CD4-positive, alpha-beta memory T cell (primary cell): ENCODE measurements at regions not wholly inside any gene's neighbourhood (a gene's known extent, or its start where the extent isn't known, plus 50 kb on each side); places are given as distances from the start of the nearest gene placed in this dataset.

ENCODE experiments used
- CTCF ChIA-PET: fragments of 350-600 bp; sonication (Branson Sonifier 250); formaldehyde crosslinking; loops from one replicate; lab custom pipeline; 2021; ENCODE audit warnings: inconsistent platforms; ENCODE audit not compliant: partially characterized antibody; lab: Charles Lee
- POLR2A ChIA-PET: fragments of 350-600 bp; sonication (Branson Sonifier 250); formaldehyde crosslinking; loops from one replicate; lab custom pipeline; 2021; ENCODE audit not compliant: partially characterized antibody; lab: Charles Lee
- DNase-seq, 5 donors: peaks; one replicate each; pipeline versions ENCODE4 v3.0.0 to v3.0.0-alpha.2; 2020 to 2022; ENCODE audit warnings: mixed read lengths in 1 of 5
- H3K27ac ChIP-seq: one replicate; pipeline ENCODE4 v1.7.0; 2013; ENCODE audit warnings: low read depth, low read length
- H3K27me3 ChIP-seq: 2 replicates; pipeline ENCODE4 v1.7.0; 2013; ENCODE audit warnings: mild to moderate bottlenecking, low read length, moderate library complexity; ENCODE audit not compliant: insufficient read depth
- H3K36me3 ChIP-seq: 2 replicates; pipeline ENCODE4 v1.7.0; 2013; ENCODE audit warnings: mild to moderate bottlenecking, low read length, moderate library complexity; ENCODE audit not compliant: insufficient read depth
- H3K4me1 ChIP-seq: 2 replicates; pipeline ENCODE4 v1.7.0; 2013; ENCODE audit warnings: mild to moderate bottlenecking, low read length, moderate library complexity; ENCODE audit not compliant: insufficient read depth
- H3K4me3 ChIP-seq, 2 donors: one replicate each; pipeline ENCODE4 v1.7.0; 2013; ENCODE audit warnings: low read length in 2 of 2, mild to moderate bottlenecking in 1 of 2
- H3K9me3 ChIP-seq, 2 donors: one replicate each; pipeline ENCODE4 v1.7.0; 2013; ENCODE audit warnings: low read length in 2 of 2, control low read depth in 1 of 2; ENCODE audit not compliant: control insufficient read depth in 1 of 2
- H3K27ac Mint-ChIP-seq, 7 donors: one replicate each; pipeline ENCODE4 v1.8.0; 2020 to 2021; ENCODE audit warnings: mixed read lengths in 7 of 7, mild to moderate bottlenecking in 6 of 7, inconsistent platforms in 3 of 7, moderate library complexity in 3 of 7
- H3K27me3 Mint-ChIP-seq, 2 donors: one replicate each; pipeline ENCODE4 v1.8.0; 2020 to 2021; ENCODE audit warnings: mixed read lengths in 2 of 2
- H3K36me3 Mint-ChIP-seq, 2 donors: one replicate each; pipeline ENCODE4 v1.8.0; 2020 to 2021; ENCODE audit warnings: mixed read lengths in 2 of 2, inconsistent platforms in 1 of 2, mild to moderate bottlenecking in 1 of 2
- H3K4me1 Mint-ChIP-seq, 4 donors: one replicate each; pipeline ENCODE4 v1.8.0; 2020 to 2021; ENCODE audit warnings: mixed read lengths in 4 of 4, mild to moderate bottlenecking in 1 of 4
- H3K4me3 Mint-ChIP-seq, 8 donors: one replicate each; pipeline ENCODE4 v1.8.0; 2020 to 2021; ENCODE audit warnings: mixed read lengths in 8 of 8, mild to moderate bottlenecking in 7 of 8, moderate library complexity in 6 of 8, inconsistent platforms in 3 of 8
- H3K9me3 Mint-ChIP-seq, 8 donors: one replicate each; pipeline ENCODE4 v1.8.0; 2020 to 2021; ENCODE audit warnings: mixed read lengths in 8 of 8, mild to moderate bottlenecking in 5 of 8, inconsistent platforms in 3 of 8, moderate library complexity in 1 of 8
- intact Hi-C: fragments of 100-400 bp; cut with micrococcal nuclease; formaldehyde crosslinking; loops from one replicate; pipeline ENCODE4 v1.15.1; 2023

GRCh38 chr10:113219446-113219845, 269.4 kb downstream of the TCF7L2 start:
- intact Hi-C loops = loop anchor here (10.0 kb wide), 1 partner anchor 1105 kb away; no protein-coding TSS in a partner anchor
- Histone ChIP-seq H3K9me3 (no peaks in the 10 kb centered on the region), H3K4me1 (no peaks in the 10 kb centered on the region), H3K27ac (no peak overlapping the region), H3K27me3 (peaks cover 6% of the 10 kb centered on the region), H3K36me3 (no peaks in the 10 kb centered on the region), H3K4me3 (no peak overlapping the region)
- Mint-ChIP-seq H3K9me3 (peaks cover 0 to 11% (median 0%) of the 10 kb centered on the region in 8 donors), H3K4me1 (peaks cover 4 to 19% (median 6%) of the 10 kb centered on the region in 4 donors), H3K4me3 (no peak overlapping the region), H3K36me3 (no peaks in the 10 kb centered on the region), H3K27ac (no peak overlapping the region), H3K27me3 (peaks cover 19 to 20% of the 10 kb centered on the region in 2 donors)
- CTCF ChIA-PET = no interaction called here
- DNase-seq = no peak
- POLR2A ChIA-PET = no interaction called here

- no peak for DNase-seq
- H3K27ac Mint-ChIP-seq = peak overlapping the region in 1 of 7 donors; percentile 38
Measured at GRCh38 chr10:113221756-113222168, 271.7 kb downstream of the TCF7L2 start.

GRCh38 chr10:113222207-113222606, 272.2 kb downstream of the TCF7L2 start:
- H3K36me3 ChIP-seq = no peaks in the 10 kb centered on the region
- H3K27me3 ChIP-seq = peaks cover 6% of the 10 kb centered on the region
- peaks cover 0 to 9% (median 0%) of the 10 kb centered on the region in 8 donors for H3K9me3 Mint-ChIP-seq
- DNase-seq = no peak
- no peaks in the 10 kb centered on the region for H3K9me3 ChIP-seq
- no peak overlapping the region for H3K4me3 ChIP-seq
- intact Hi-C loops = no loop called here
- POLR2A ChIA-PET = no interaction called here
- H3K36me3 Mint-ChIP-seq = no peaks in the 10 kb centered on the region
- H3K27ac Mint-ChIP-seq = peak overlapping the region in 1 of 7 donors; percentile 38
- H3K27me3 Mint-ChIP-seq = peaks cover 19 to 20% of the 10 kb centered on the region in 2 donors
- H3K27ac ChIP-seq = no peak overlapping the region
- peak overlapping the region in 6 of 8 donors; percentile 29 to 71 (median 54) for H3K4me3 Mint-ChIP-seq
- H3K4me1 Mint-ChIP-seq = peaks cover 15 to 33% (median 21%) of the 10 kb centered on the region in 4 donors
- CTCF ChIA-PET = no interaction called here
- peaks cover 10% of the 10 kb centered on the region for H3K4me1 ChIP-seq

More at GRCh38 chr10:113221756-113222168, 271.7 kb downstream of the TCF7L2 start:
- H3K9me3 Mint-ChIP-seq = peaks cover 0 to 9% (median 0%) of the 10 kb centered on the region in 8 donors
- Histone ChIP-seq H3K36me3 (no peaks in the 10 kb centered on the region), H3K4me1 (peaks cover 6% of the 10 kb centered on the region), H3K27me3 (peaks cover 6% of the 10 kb centered on the region), H3K9me3 (no peaks in the 10 kb centered on the region), H3K4me3 (no peak overlapping the region), H3K27ac (no peak overlapping the region)
- peaks cover 12 to 29% (median 18%) of the 10 kb centered on the region in 4 donors for H3K4me1 Mint-ChIP-seq
- H3K27me3 Mint-ChIP-seq = peaks cover 19 to 20% of the 10 kb centered on the region in 2 donors
- CTCF ChIA-PET = no interaction called here
- intact Hi-C loops = no loop called here
- H3K36me3 Mint-ChIP-seq = no peaks in the 10 kb centered on the region
- H3K4me3 Mint-ChIP-seq = peak overlapping the region in 6 of 8 donors; percentile 29 to 71 (median 54)
- POLR2A ChIA-PET = no interaction called here

- Histone ChIP-seq H3K27me3 (peaks cover 6% of the 10 kb centered on the region), H3K4me1 (peaks cover 10% of the 10 kb centered on the region), H3K4me3 (no peak overlapping the region), H3K36me3 (no peaks in the 10 kb centered on the region), H3K27ac (no peak overlapping the region), H3K9me3 (no peaks in the 10 kb centered on the region)
- Mint-ChIP-seq H3K4me3 (peak overlapping the region in 2 of 8 donors; percentile 17 to 76), H3K4me1 (peaks cover 15 to 39% (median 21%) of the 10 kb centered on the region in 4 donors), H3K9me3 (peaks cover 0 to 7% (median 0%) of the 10 kb centered on the region in 8 donors), H3K27me3 (peaks cover 18 to 22% of the 10 kb centered on the region in 2 donors), H3K27ac (peak overlapping the region in 1 of 7 donors; percentile 79), H3K36me3 (no peaks in the 10 kb centered on the region)
- ChIA-PET POLR2A (no interaction called here), CTCF (no interaction called here)
- DNase-seq = no peak
- intact Hi-C loops = no loop called here
Measured at GRCh38 chr10:113225364-113225763, 275.3 kb downstream of the TCF7L2 start.

GRCh38 chr10:113225903-113226302, 275.9 kb downstream of the TCF7L2 start:
- H3K36me3 Mint-ChIP-seq = no peaks in the 10 kb centered on the region
- peak overlapping the region in 1 of 7 donors; percentile 79 for H3K27ac Mint-ChIP-seq
- Histone ChIP-seq H3K4me3 (no peak overlapping the region), H3K9me3 (no peaks in the 10 kb centered on the region), H3K27me3 (peaks cover 6% of the 10 kb centered on the region), H3K4me1 (peaks cover 10% of the 10 kb centered on the region), H3K27ac (no peak overlapping the region), H3K36me3 (no peaks in the 10 kb centered on the region)
- CTCF ChIA-PET = no interaction called here
- H3K9me3 Mint-ChIP-seq = peaks cover 0 to 7% (median 0%) of the 10 kb centered on the region in 8 donors
- H3K4me3 Mint-ChIP-seq = peak overlapping the region in 1 of 8 donors; percentile 76
- peaks cover 15 to 39% (median 21%) of the 10 kb centered on the region in 4 donors for H3K4me1 Mint-ChIP-seq
- POLR2A ChIA-PET = no interaction called here
- H3K27me3 Mint-ChIP-seq = peaks cover 18 to 23% of the 10 kb centered on the region in 2 donors
- intact Hi-C loops = no loop called here
- DNase-seq = no peak

GRCh38 chr10:113226399-113226798, 276.4 kb downstream of the TCF7L2 start:
- H3K27ac ChIP-seq = no peak overlapping the region
- peak overlapping the region in 2 of 7 donors; percentile 47 to 76 for H3K27ac Mint-ChIP-seq
- H3K27me3 Mint-ChIP-seq = peaks cover 16 to 21% of the 10 kb centered on the region in 2 donors

GRCh38 chr10:113226831-113227445, 276.9 kb downstream of the TCF7L2 start:
- H3K4me1 ChIP-seq = peaks cover 10% of the 10 kb centered on the region
- peaks cover 16 to 24% of the 10 kb centered on the region in 2 donors for H3K27me3 Mint-ChIP-seq
- H3K4me1 Mint-ChIP-seq = peaks cover 14 to 30% (median 19%) of the 10 kb centered on the region in 4 donors
- CTCF ChIA-PET = no interaction called here
- peaks cover 6% of the 10 kb centered on the region for H3K27me3 ChIP-seq
- H3K36me3 ChIP-seq = no peaks in the 10 kb centered on the region
- H3K9me3 Mint-ChIP-seq = peaks cover 0 to 4% (median 0%) of the 10 kb centered on the region in 8 donors
- H3K4me3 Mint-ChIP-seq = peak overlapping the region in 4 of 8 donors; percentile 2 to 55 (median 42)
- H3K9me3 ChIP-seq = no peaks in the 10 kb centered on the region
- intact Hi-C loops = no loop called here
- no peak overlapping the region for H3K27ac ChIP-seq
- H3K36me3 Mint-ChIP-seq = no peaks in the 10 kb centered on the region
- DNase-seq = no peak
- H3K4me3 ChIP-seq = no peak overlapping the region
- POLR2A ChIA-PET = no interaction called here
- peak overlapping the region in 2 of 7 donors; percentile 47 to 76 for H3K27ac Mint-ChIP-seq

More at GRCh38 chr10:113226399-113226798, 276.4 kb downstream of the TCF7L2 start:
- Histone ChIP-seq H3K27me3 (peaks cover 6% of the 10 kb centered on the region), H3K4me3 (no peak overlapping the region), H3K36me3 (no peaks in the 10 kb centered on the region), H3K4me1 (peaks cover 10% of the 10 kb centered on the region), H3K9me3 (no peaks in the 10 kb centered on the region)
- CTCF ChIA-PET = no interaction called here
- POLR2A ChIA-PET = no interaction called here
- peaks cover 0 to 6% (median 0%) of the 10 kb centered on the region in 8 donors for H3K9me3 Mint-ChIP-seq
- DNase-seq = peak in 4 of 5 donors; percentile 12 to 42 (median 31)
- H3K4me3 Mint-ChIP-seq = peak overlapping the region in 6 of 8 donors; percentile 2 to 55 (median 38)
- intact Hi-C loops = no loop called here
- H3K36me3 Mint-ChIP-seq = no peaks in the 10 kb centered on the region
- peaks cover 15 to 35% (median 21%) of the 10 kb centered on the region in 4 donors for H3K4me1 Mint-ChIP-seq
